ENCODE measurements at regions not wholly inside any gene's neighbourhood (a gene's known extent, or its start where the extent isn't known, plus 50 kb on each side); places are given as distances from the start of the nearest gene placed in this dataset.

- no peak for TF ChIP-seq CTCF (conservative IDR thresholded peaks at IDR 0.05)
- no peak for TF ChIP-seq ZFX (IDR thresholded peaks at IDR 0.05)
- H3K27ac ChIP-seq: peak overlapping the region; percentile 16
These were observed 128.2 kb upstream of the PTPN1 start for GRCh38 chr20:50381771-50382593.

- no peak for TF ChIP-seq CTCF (conservative IDR thresholded peaks at IDR 0.05)
- TF ChIP-seq ZFX (IDR thresholded peaks at IDR 0.05): no peak
- no peak overlapping the region for H3K27ac ChIP-seq
These were observed 124.2 kb upstream of the PTPN1 start for GRCh38 chr20:50385733-50386640.

GRCh38 chr20:50386641-50386960, 123.6 kb upstream of the PTPN1 start:
- TF ChIP-seq CTCF (conservative IDR thresholded peaks at IDR 0.05) (no peak), ZFX (IDR thresholded peaks at IDR 0.05) (no peak)
- no peak overlapping the region for H3K27ac ChIP-seq

- no peak overlapping the region for H3K27ac ChIP-seq
- TF ChIP-seq ZFX (IDR thresholded peaks at IDR 0.05) (no peak), CTCF (conservative IDR thresholded peaks at IDR 0.05) (no peak)
These were observed 122.8 kb upstream of the PTPN1 start for GRCh38 chr20:50387218-50387995.

GRCh38 chr20:50387996-50388332, 122.2 kb upstream of the PTPN1 start:
- TF ChIP-seq CTCF (conservative IDR thresholded peaks at IDR 0.05): no peak
- TF ChIP-seq ZFX (IDR thresholded peaks at IDR 0.05): no peak
- no peak overlapping the region for H3K27ac ChIP-seq

GRCh38 chr20:50388733-50389437, 121.3 kb upstream of the PTPN1 start:
- H3K27ac ChIP-seq: peak overlapping the region; percentile 31; the same call in 1 of the 2 replicates
- TF ChIP-seq ZFX (IDR thresholded peaks at IDR 0.05) (no peak), CTCF (conservative IDR thresholded peaks at IDR 0.05) (no peak)
